Activated T-cell treated with anti-CD3 and anti-CD28 coated beads, Interleukin-2, amount 50 U/mL, for 4 hours (primary cell): ENCODE measurements at regions not wholly inside any gene's neighbourhood (a gene's known extent, or its start where the extent isn't known, plus 50 kb on each side); places are given as distances from the start of the nearest gene placed in this dataset.
"Not testable (repeated sequence)": the region's sequence is repeated elsewhere in the genome, so short reads cannot be mapped to it uniquely, and the experiment has no call there.

ENCODE experiments used
- ATAC-seq, 2 donors: fragments of 200-7000 bp; cut with Tn5 transposase; one replicate each; pipeline ENCODE4 v1.10.0; 2021
- DNase-seq: peaks from one replicate; pipeline ENCODE4 v3.0.0-alpha.2; 2020
- H3K27me3 Mint-ChIP-seq: one replicate; pipeline ENCODE4 v1.8.0; 2021; ENCODE audit warnings: low read depth, mixed read lengths
- H3K36me3 Mint-ChIP-seq: one replicate; pipeline ENCODE4 v1.8.0; 2022; ENCODE audit warnings: mixed read lengths; ENCODE audit not compliant: insufficient read depth
- H3K4me1 Mint-ChIP-seq: one replicate; pipeline ENCODE4 v1.8.0; 2021; ENCODE audit warnings: low read depth, mixed read lengths
- H3K4me3 Mint-ChIP-seq: one replicate; pipeline ENCODE4 v1.8.0; 2021; ENCODE audit warnings: mild to moderate bottlenecking, moderate library complexity, mixed read lengths
- H3K9me3 Mint-ChIP-seq: one replicate; pipeline ENCODE4 v1.8.0; 2021; ENCODE audit warnings: mixed read lengths

DNA sequence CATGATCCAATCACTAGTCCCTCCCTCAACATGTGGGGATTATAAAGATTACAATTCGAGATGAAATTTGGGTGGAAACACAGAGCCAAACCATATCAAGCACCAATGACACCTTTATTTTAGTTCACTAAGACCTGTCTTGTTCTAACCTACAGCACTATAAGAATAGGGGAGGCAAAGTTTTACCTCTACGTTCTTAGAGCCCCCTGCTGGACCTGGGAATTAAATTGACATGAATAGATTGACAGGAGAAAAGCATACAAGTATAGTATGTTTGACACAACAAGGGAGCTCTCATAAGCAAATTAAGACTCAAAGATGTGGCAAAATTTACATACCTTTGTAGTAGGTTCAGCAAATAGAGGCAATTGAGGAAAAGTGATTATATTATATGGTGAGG, 974.4 kb upstream of the ALCAM start:
- Mint-ChIP-seq H3K4me3 (no peak overlapping the region), H3K4me1 (no peaks in the 10 kb centered on the region), H3K36me3 (no peaks in the 10 kb centered on the region), H3K9me3 (no peaks in the 10 kb centered on the region), H3K27me3 (no peaks in the 10 kb centered on the region)
- DNase-seq (no peak), ATAC-seq (no peak)

DNA sequence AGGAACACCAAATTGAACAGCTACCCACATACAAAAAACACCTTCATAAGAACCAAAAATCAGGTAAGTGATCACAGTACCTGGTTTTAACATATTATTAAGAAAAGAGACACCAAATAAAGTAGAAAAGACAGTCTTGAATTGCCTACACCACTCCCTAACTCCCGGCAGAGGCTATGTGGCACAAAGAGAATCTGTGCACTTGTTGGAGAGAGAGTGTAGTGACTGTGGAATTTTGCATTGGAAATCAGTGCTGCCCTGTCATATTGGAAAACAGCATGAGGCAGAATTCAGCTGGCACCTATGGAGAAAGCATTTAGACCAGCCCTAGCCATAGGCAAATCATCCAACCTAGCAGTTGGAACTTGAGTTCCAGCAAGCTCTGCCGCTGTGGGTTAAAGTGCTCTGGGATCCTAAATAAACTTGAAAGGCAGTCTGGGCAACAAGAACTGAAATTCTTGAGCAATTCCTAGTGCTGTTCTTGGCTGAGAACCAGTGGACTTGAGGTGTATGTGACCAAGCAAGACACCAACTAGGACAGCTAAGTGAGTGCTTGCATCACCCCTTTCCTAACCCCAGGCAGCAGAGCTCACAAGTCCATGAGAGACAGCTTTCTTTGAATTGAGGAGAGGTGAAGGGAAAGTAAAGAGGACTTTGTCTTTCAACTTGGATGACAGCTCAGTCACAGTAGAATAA, 969.6 kb upstream of the ALCAM start:
- Mint-ChIP-seq H3K4me3 (no peak overlapping the region), H3K9me3 (peaks cover 3% of the 10 kb centered on the region), H3K27me3 (no peaks in the 10 kb centered on the region), H3K4me1 (no peaks in the 10 kb centered on the region), H3K36me3 (no peaks in the 10 kb centered on the region)
- DNase-seq: no peak
- no peak for ATAC-seq

DNA sequence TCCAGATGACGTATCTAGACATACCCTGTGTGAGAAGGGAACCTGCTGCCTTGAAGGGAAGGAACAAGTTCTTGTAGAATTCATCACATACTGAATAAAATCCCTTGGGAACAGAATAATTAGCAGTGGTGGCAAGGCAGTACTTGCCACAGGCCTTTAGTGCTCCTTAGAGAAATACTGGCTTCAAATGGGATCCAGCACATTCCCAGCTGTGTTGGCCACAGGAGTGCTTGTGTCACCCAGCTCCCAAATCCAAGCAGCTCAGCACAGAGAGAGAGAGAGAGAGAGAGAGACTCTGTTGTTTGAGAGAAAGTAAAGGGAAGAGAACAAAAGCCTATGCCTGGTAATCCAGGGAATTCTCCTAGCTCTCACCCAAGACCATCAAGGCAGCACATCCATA, 969.0 kb upstream of the ALCAM start:
- no peaks in the 10 kb centered on the region for H3K4me1 Mint-ChIP-seq
- peaks cover 3% of the 10 kb centered on the region for H3K9me3 Mint-ChIP-seq
- no peaks in the 10 kb centered on the region for H3K36me3 Mint-ChIP-seq
- no peak for ATAC-seq
- no peaks in the 10 kb centered on the region for H3K27me3 Mint-ChIP-seq
- H3K4me3 Mint-ChIP-seq: no peak overlapping the region
- no peak for DNase-seq

DNA sequence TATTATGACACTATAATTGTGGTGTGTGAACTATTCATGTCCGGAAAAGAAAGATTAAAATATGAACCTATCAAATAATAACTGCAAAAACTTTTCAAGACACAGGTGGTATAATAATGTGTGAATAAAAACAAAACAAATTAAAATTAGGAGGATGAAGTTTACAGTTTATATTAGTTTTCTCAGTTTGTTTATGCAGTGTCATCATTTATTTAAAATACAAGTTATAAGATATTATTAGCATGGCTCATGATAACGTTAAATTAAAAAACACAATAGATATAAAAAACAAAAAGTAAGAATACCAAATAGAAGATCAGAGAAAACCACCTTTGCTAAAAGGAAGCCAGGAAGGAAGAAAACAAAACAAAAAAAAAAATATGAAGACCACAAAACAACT, 963.8 kb upstream of the ALCAM start:
- no peak overlapping the region for H3K4me3 Mint-ChIP-seq
- DNase-seq (no peak), ATAC-seq (no peak)
- peaks cover 3% of the 10 kb centered on the region for H3K9me3 Mint-ChIP-seq
- H3K27me3 Mint-ChIP-seq: no peaks in the 10 kb centered on the region
- H3K36me3 Mint-ChIP-seq: no peaks in the 10 kb centered on the region
- no peaks in the 10 kb centered on the region for H3K4me1 Mint-ChIP-seq

DNA sequence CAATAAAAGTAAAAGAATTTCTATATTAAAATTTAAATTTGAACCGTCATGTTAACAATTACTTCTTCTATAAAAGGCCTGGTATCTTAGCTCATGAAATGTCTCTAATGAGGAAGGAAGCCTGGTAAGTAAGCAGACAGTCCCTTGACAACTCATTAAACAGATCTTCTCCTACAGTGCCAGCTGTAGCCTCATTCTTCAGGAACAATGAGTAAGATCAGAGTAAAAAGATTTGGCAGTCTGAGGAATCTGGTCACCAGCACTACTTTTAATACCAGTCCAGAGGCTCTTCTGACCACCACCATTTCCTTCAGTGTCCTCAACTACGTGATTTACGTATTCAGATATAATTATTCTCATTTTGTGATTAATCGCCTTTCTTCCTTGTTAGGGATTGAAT, 955.0 kb upstream of the ALCAM start:
- no peaks in the 10 kb centered on the region for H3K36me3 Mint-ChIP-seq
- DNase-seq (no peak), ATAC-seq (no peak)
- no peaks in the 10 kb centered on the region for H3K9me3 Mint-ChIP-seq
- no peak overlapping the region for H3K4me3 Mint-ChIP-seq
- no peaks in the 10 kb centered on the region for H3K4me1 Mint-ChIP-seq
- H3K27me3 Mint-ChIP-seq: no peaks in the 10 kb centered on the region

DNA sequence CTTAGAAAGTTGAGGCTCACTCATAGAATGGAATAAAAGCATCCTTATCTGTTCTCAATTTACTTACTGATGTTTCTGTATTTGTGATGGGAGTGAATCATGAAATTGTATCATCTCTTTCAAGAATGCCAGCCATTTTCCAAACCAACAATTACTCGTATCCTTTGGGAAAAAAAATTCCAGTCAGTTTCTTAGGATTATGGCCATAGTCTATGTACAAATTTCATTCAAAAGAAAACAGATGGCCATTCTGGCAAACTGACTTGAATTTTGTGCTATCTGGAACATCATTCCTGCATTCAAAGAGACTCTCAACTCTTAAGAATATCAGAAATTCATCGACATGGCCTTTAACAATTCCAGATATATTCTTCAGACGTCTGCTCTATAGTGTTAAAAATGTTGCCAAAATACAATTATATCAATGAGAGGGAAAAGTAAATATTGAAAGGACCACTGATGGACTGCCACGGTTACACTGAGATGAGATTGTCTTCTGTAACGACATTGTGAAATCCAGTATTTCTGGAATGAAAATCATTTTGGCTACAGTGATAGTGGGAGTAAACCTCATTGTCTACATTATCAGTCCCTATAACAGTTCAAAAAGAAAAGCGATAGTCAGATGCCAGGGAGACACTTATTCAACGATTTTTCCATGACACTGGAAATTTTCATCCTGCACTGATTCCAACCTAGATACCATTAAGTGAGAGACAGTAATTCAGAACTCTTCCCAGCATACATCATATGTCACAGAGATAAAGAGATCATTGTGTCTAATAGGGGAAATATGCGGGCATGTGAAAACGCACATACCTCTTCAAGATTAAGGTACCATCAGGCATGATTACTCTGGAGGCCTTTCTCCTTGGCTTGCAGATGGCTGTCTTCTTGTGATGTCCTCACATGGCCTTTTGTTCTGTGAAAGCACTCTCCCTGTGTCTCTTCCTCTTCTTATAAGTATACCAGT, 953.8 kb upstream of the ALCAM start:
- no peak overlapping the region for H3K4me3 Mint-ChIP-seq
- ATAC-seq (no peak), DNase-seq (no peak)
- H3K9me3 Mint-ChIP-seq: no peaks in the 10 kb centered on the region
- H3K27me3 Mint-ChIP-seq: no peaks in the 10 kb centered on the region
- H3K4me1 Mint-ChIP-seq: no peaks in the 10 kb centered on the region
- H3K36me3 Mint-ChIP-seq: no peaks in the 10 kb centered on the region

DNA sequence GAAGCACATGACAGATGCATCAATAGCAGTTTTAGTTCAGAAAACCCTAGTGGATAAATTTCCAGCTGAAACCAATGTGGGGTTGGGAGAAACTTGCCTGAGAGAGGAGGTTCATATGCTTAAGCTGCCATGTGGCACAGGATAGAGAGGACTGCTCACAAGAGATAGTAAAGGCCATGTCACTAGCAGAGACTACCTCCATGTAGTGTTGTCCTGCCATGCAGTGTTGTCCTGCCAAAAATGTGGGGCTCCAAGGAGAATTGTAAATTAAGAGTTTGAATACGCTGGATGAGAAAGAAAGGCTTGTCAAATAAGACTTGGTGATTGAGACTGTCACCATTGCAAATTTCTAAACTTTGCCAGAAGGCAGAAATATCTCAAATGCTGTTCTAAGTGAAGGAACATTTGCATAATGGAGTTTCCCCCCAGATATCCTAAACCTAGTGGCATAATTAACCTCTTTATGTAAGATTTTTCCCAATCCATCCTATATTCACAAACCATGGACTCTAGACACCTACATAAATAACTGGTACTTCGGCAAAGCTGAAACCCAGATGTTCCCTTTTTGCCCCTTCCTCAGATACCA, 938.3 kb upstream of the ALCAM start:
- Mint-ChIP-seq H3K4me3 (no peak overlapping the region), H3K27me3 (no peaks in the 10 kb centered on the region), H3K9me3 (no peaks in the 10 kb centered on the region), H3K36me3 (no peaks in the 10 kb centered on the region), H3K4me1 (no peaks in the 10 kb centered on the region)
- DNase-seq (no peak), ATAC-seq (no peak)

DNA sequence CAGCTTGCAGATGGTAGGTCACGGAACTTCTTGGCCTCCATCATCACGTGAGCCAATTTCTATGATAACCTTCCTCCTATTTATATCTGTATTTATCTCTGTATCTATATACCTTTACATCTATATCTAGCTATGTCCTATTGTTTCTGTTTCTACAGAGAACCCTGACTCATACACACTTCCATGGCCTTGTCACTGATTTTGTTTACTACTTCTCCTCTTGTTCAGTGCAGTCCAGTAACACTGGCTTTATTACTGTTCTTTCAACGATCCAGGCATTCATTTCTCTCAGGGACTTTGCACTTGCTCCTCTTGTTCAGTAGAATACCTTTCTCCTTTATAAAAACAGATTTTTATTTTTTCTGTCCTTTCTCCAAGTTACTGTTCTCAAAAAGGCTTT, 937.0 kb upstream of the ALCAM start:
- no peaks in the 10 kb centered on the region for H3K4me1 Mint-ChIP-seq
- no peaks in the 10 kb centered on the region for H3K27me3 Mint-ChIP-seq
- ATAC-seq: no peak
- no peak overlapping the region for H3K4me3 Mint-ChIP-seq
- H3K36me3 Mint-ChIP-seq: no peaks in the 10 kb centered on the region
- no peaks in the 10 kb centered on the region for H3K9me3 Mint-ChIP-seq
- no peak for DNase-seq

DNA sequence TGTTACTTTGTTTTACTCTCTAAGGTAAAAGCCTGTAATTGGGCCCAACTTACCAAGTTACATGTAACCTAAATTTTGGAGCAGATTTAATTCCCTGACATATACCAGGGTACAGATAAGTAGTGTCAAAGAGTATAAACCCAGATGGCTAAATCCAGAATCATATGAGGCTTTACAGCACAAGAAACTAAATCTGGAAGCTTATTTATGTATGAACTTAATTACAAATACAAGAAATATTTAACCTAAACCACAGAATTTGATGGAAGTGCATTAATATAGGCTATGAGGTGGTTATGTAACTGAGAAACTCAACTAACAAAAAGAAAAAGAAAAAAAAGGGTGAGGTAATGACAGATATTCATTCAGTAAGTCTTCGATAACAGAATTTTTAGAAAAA, 930.2 kb upstream of the ALCAM start:
- Mint-ChIP-seq H3K4me3 (no peak overlapping the region), H3K27me3 (no peaks in the 10 kb centered on the region)

DNA sequence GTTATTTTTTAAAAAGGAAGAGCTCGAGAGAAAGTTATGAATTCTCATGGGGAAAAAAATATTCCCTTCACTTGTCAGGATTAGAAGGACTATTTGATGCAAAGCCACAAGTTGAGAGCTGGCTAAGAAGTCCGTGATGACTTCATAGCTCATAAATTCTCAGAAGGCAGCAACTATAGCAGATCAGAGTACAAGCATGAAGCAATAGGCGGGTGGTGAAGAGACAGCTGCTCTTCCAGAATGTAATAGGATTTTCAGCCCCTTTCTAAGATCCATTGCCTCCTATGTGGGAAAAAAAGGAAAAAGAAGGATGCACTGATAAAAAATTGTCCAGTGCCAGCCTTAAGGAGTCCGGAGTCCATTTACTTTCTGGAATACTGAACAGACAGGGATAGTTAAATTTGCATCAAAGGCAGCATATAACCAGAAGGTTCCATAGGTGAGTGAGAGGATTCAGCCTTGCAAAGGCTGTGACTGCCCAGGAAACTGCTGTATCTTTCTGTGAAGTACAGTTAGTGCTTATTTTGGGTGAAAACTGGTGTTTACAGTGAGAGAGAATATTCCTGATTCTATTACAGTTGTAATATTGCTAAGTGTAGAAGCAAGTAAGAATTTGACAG, 929.5 kb upstream of the ALCAM start:
- H3K4me1 Mint-ChIP-seq: no peaks in the 10 kb centered on the region
- ATAC-seq: no peak
- H3K4me3 Mint-ChIP-seq: no peak overlapping the region
- H3K9me3 Mint-ChIP-seq: no peaks in the 10 kb centered on the region
- H3K27me3 Mint-ChIP-seq: no peaks in the 10 kb centered on the region
- DNase-seq: no peak
- H3K36me3 Mint-ChIP-seq: no peaks in the 10 kb centered on the region

More for the DNA sequence above, 930.2 kb upstream of the ALCAM start:
- H3K36me3 Mint-ChIP-seq: no peaks in the 10 kb centered on the region
- H3K9me3 Mint-ChIP-seq: no peaks in the 10 kb centered on the region
- no peak for ATAC-seq
- no peak for DNase-seq
- H3K4me1 Mint-ChIP-seq: no peaks in the 10 kb centered on the region

DNA sequence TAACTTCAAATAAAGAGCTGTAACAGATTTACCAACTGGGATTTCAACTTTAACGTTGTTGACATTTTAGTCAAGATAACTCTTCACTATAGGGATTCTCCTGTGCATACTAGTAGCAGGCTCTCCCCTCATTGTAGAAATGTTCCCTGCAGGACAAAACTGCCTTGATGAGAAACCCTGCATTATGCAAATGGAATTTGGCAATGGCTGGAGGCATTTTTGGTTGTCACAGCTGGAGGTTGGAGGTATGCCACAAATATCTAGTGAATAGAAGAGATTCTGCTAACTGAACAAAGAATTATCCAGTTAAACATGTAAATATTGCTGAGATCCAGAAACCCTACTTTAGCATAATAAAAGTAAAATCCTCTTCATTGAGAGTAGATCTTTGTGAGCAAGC, 928.8 kb upstream of the ALCAM start:
- DNase-seq: no peak
- H3K9me3 Mint-ChIP-seq: no peaks in the 10 kb centered on the region
- ATAC-seq: no peak
- no peak overlapping the region for H3K4me3 Mint-ChIP-seq
- H3K27me3 Mint-ChIP-seq: no peaks in the 10 kb centered on the region
- H3K36me3 Mint-ChIP-seq: no peaks in the 10 kb centered on the region
- no peaks in the 10 kb centered on the region for H3K4me1 Mint-ChIP-seq

DNA sequence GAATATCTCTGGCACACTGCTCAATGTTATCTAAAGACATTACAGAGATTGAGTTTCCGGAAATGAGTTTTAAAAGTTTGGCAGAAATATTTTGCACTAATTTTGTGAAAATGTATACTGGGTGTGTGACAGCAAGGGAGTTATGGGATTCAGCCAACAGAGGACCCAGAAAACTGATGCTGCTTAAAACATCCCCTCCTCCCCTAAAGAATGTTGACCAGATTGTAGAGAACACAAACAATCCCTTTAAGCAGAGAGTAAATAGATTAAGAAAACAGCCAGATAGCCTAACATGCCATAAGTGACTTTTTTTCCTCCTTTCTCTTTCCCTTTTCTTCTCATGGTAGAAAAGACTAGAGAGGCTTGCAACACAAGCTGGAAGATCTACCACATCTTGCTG, 928.0 kb upstream of the ALCAM start:
- no peaks in the 10 kb centered on the region for H3K36me3 Mint-ChIP-seq
- ATAC-seq: no peak

DNA sequence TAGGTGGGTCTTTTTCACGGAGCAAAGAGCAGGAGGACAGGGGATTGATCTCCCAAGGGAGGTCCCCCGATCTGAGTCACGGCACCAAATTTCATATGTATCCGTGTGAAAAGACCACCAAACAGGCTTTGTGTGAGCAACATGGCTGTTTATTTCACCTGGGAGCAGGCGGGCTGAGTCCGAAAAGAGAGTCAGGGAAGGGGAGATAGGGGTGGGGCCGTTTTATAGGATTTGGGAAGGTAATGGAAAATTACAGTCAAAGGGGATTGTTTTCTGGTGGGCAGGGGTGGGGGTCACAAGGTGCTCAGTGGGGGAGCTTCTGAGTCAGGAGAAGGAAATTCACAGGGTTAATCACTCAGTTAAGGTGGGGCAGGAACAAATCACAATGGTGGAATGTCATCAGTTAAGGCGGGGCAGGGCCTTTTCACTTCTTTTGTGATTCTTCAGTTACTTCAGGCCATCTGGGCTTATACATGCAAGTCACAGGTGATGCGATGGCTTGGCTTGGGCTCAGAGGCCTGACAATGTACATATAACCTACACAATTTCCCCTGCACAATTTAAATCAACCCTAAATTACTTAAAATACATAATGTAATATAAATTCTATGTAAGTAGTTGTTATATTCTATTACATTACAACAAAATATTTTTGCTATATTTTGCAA, 921.3 kb upstream of the ALCAM start:
- not testable (repeated sequence) for H3K4me1 Mint-ChIP-seq, H3K27me3 Mint-ChIP-seq, H3K4me3 Mint-ChIP-seq, ATAC-seq, DNase-seq, H3K9me3 Mint-ChIP-seq, H3K36me3 Mint-ChIP-seq

More for the DNA sequence above, 928.0 kb upstream of the ALCAM start:
- Mint-ChIP-seq H3K9me3 (no peaks in the 10 kb centered on the region), H3K4me1 (no peaks in the 10 kb centered on the region), H3K4me3 (no peak overlapping the region), H3K27me3 (no peaks in the 10 kb centered on the region)
- DNase-seq: no peak

DNA sequence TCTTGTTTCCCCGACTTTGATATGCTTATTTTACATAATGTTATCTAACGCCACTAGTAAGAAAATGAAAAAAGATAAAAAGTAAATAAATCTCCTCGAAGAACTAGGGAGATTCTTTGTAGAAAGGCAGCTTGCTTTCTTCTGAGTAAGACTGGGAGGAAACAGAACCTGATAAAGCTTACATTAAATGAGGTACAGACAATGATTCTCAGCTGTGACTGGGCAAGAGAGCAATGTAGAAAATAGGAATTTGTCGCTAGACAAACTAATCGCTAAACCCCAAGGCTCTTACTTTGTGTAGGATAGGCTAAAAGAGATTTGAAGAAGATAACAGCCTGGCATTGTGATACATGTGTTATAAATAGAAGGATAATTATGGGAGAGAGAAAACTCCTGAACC, 919.0 kb upstream of the ALCAM start:
- no peaks in the 10 kb centered on the region for H3K9me3 Mint-ChIP-seq
- DNase-seq: no peak
- no peak overlapping the region for H3K4me3 Mint-ChIP-seq
- no peak for ATAC-seq
- no peaks in the 10 kb centered on the region for H3K27me3 Mint-ChIP-seq
- H3K4me1 Mint-ChIP-seq: no peaks in the 10 kb centered on the region
- no peaks in the 10 kb centered on the region for H3K36me3 Mint-ChIP-seq
